ENCODE measurements at regions not wholly inside any gene's neighbourhood (a gene's known extent, or its start where the extent isn't known, plus 50 kb on each side); places are given as distances from the start of the nearest gene placed in this dataset.

DNA sequence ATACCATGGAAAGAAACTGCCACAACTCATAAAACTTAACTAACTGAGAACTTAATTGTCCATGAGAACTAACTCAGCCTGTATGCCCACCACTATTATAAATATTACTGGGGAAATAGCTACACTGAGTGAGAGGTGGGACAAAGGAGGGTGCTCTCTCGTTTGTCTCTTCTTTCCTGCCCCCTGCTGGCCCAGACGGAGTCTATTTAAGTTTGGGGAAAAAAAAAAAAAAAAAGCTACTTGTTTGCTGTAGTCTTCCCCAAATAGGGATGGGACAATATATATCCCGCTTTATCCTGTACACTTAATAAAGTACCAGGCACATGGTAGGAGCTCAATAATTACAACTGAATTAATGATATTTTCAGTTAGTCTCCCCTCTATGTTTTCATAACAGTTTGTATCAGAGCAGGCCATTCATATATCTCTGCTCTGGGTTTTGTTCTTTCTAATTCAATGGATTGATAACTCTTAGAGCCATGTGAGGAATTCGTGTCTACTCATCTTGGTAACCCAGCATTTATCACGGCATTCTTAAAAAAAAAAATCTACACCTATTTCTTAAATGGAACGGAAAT is 647.6 kb upstream of the PKDCC start:
- DNase-seq (ENCODE audit: low spot score): no peak

GRCh38 chr2:41405441-41405840 is 642.4 kb upstream of the PKDCC start:
- no peak for DNase-seq (ENCODE audit: low spot score)

DNA sequence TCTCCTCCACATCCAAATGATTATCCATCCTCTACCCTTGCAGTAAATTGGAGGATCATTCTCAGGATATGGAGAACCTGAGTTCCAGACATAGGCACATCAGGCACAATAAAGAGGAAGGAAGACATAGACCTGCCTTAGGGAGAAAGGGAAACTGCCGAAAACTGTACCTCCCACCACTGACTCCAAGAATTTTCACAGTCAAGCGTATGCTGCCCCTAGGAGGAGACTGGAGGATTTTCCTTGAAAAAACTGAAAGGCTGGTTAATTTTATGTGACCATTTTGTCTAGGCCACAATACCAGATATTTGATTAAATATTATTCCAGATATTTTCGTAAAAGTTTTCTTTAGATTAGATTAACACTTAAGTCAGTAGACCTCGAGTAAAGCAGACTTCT is 638.5 kb upstream of the PKDCC start:
- DNase-seq (ENCODE audit: low spot score): no peak

GRCh38 chr2:41410011-41410410 is 637.8 kb upstream of the PKDCC start:
- no peak for DNase-seq (ENCODE audit: low spot score)

GRCh38 chr2:41413813-41414485 is 633.9 kb upstream of the PKDCC start:
- DNase-seq (ENCODE audit: low spot score): no peak

DNA sequence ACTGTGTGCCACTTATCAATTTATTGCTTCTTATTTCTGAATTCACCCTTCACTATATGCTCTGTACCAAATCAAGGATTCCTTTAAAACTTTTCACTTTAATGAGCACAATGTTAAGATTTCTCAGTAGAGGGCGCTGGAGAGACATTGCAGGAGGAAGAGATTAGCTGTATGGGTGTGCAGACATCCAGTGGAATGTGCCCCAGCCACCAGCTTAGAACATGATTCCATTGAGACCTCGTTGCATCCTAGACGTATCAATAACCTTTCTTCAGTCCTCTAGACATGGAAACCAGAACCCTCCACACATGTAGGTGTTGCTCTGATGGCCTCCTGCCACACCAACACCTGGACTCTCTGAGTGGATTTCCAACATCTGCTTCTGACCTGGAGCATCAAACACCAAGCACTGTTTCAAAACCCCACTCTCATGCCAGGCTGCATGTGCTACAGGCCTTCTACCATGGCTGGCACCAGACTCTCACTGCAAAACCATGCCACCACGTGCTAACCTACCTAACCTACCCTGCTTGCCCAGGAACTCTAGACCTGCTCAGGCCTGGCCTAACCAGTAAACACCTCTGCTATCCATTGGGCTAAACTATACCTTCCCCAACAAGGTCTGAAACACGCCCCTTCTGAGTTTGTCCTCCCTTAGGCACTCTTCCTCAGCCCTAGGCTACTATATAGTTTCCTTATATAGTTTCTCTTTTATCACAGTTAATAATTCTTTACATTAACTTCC is 633.2 kb upstream of the PKDCC start:
- DNase-seq (ENCODE audit: low spot score): no peak

- no peak for DNase-seq (ENCODE audit: low spot score)
These were observed 630.3 kb upstream of the PKDCC start for GRCh38 chr2:41417511-41417910.

- no peak for DNase-seq (ENCODE audit: low spot score)
These were observed 627.6 kb upstream of the PKDCC start for GRCh38 chr2:41420219-41420618.

DNA sequence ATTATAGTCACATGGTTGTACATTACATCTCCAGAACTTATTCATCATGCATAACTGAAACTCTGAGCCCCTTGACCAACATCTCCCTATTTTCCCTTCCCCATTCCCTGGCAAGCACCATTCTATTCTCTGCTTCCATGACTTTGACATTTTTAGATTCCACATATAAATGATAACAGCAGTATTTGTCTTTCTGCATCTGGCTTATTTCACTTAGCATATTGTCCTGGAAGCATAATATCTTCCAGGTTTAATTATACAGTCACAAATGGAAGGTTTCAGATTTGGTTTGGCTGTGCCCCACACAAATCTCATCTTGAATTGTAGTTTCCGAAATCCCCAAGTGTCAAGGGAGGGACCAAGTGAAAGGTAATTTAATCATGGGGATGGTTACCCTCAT is 626.9 kb upstream of the PKDCC start:
- no peak for DNase-seq (ENCODE audit: low spot score)

GRCh38 chr2:41431756-41432155 is 616.1 kb upstream of the PKDCC start:
- no peak for DNase-seq (ENCODE audit: low spot score)

DNA sequence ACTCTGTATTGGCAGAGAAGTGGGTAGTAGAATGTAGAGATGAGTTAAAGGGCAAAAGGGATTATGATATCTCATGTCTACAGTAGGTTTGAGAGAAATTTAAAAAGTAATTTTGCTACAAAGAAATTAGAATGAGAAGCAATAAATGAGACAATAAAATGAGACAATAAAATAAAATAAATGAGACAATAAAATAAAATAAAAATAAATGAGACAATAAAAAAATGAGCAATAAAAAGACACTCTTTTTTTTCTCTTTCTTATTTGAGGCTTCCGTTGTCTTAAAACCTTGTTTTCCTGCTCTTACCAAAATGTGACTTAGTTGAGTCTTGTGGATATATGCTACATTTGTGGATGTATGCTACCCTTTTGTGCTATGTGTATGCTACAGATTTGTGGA is 615.4 kb upstream of the PKDCC start:
- no peak for DNase-seq (ENCODE audit: low spot score)

DNA sequence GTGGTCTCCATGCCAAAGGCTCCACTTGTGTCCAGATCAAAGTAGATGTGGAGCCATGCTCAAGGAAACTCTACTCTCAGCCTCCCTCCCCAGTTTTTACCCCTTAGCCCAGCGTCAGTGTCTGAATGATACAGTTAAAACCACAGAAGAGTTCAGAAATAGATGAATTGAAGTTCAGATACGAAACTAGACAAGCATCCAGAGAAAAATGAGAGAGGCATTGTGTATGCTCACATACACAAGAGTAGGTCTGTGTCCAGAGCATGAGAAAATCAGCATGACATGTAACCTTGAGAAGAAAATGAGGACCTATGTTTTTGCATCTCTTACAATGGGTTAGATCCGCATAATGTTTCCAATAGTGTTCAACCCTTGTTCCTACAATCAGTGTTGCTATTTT is 612.8 kb upstream of the PKDCC start:
- DNase-seq (ENCODE audit: low spot score): no peak

GRCh38 chr2:41441958-41442357 is 605.9 kb upstream of the PKDCC start:
- DNase-seq (ENCODE audit: low spot score): no peak

DNA sequence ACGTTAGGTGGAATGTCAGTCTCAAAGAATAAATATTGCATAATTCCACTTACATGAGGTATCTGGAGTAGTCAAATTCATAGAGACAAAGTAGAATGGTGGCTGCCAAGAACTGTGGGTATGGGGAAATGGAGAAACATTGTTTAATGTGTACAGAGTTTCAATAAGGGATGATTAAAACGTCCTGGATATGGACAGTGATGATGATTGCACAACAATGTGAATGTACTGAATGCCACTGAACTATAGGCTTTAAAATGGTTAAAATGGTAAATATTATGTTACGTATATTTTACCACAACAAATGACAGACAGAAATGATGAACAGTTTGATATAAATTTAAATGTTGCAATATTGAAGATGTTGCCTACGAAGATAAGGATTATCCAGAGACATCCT is 602.0 kb upstream of the PKDCC start:
- no peak for DNase-seq (ENCODE audit: low spot score)

- no peak for DNase-seq (ENCODE audit: low spot score)
These were observed 601.6 kb upstream of the PKDCC start for GRCh38 chr2:41446266-41446665.

GRCh38 chr2:41448221-41448620 is 599.6 kb upstream of the PKDCC start:
- DNase-seq (ENCODE audit: low spot score): no peak

DNA sequence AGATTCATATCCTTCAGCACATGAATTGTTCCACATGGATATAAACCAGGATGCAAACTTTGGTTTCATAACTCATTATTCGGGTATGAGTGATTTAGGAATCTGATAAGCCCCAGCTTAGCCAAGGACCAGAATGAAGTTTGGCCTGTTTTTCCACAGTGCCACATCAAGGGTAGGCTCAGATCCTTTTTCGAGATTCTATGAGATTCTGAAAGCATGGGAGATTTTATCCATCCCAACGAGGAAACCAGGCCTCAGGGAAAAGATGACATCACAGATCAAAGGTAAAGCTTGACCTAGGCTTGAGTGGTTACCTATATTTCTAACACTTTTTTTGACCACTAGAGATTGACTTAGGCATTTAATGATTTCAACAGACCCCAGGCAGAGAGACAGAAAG is 590.8 kb upstream of the PKDCC start:
- DNase-seq (ENCODE audit: low spot score): no peak

- no peak for DNase-seq (ENCODE audit: low spot score)
These were observed 587.2 kb upstream of the PKDCC start for GRCh38 chr2:41460661-41461060.

DNA sequence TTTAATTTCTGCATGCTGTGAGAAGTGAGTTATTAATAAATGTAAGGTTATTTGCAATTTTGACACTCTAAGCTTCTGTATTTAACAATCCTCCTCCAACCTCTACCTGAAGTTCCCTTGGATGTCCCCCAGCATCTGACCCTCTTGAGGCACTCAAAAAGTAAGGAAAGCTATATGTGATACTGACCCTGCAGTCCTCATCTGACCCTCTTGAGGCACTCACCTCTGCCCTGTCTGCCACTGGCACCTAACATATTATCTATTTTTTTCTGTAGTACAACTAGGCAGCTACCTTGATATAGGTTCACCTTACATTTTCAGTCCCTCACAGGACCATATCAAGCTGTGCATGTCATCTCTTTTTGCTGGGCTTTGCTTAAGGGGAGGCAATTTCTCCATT is 583.4 kb upstream of the PKDCC start:
- DNase-seq (ENCODE audit: low spot score): no peak

DNA sequence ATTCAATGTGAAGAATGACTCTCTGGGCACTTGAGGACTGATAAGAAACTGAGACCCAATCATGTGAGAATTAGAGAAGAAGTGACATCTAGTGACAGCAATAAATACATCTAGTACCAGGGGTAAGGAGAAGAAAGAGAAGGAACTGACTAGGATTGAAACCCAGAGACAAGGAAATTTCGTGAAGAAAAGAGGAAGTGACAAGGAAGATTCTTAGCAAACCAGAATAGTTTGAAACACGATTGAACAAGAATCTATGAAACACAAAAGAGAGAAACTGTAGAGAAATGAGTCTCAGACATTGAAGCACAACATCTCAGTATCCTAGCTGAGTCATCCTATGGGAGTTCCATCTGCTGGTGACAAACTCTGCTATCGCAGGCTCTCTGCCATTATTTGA is 571.9 kb upstream of the PKDCC start:
- no peak for DNase-seq (ENCODE audit: low spot score)

DNA sequence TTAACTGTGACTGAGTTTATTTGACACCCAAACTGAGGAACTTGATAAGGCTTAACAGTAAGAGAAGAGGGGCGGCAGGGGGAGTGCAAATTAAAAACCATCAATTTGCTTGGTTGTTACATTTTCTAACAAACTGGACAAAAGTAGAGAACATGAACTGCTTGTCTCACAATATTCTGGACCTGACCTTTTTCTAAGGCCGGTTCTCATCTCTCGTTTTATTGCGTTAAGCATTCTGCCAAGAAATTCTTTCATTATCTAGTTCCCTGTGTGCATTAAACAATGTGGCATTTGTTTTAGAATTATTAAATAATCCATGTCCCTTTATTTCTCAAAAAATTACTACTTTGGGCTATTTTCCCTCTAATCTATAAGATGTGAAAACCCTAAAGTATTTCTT is 565.2 kb upstream of the PKDCC start:
- no peak for DNase-seq (ENCODE audit: low spot score)

GRCh38 chr2:41483226-41483625 is 564.6 kb upstream of the PKDCC start:
- no peak for DNase-seq (ENCODE audit: low spot score)

- DNase-seq (ENCODE audit: low spot score): no peak
These were observed 563.6 kb upstream of the PKDCC start for GRCh38 chr2:41483982-41484857.

Measured in CD4-positive, alpha-beta T cell treated with Interleukin-15 for 4 hours (primary cell).